ENCODE measurements at regions not wholly inside any gene's neighbourhood (a gene's known extent, or its start where the extent isn't known, plus 50 kb on each side); places are given as distances from the start of the nearest gene placed in this dataset.
"Not testable (repeated sequence)": the region's sequence is repeated elsewhere in the genome, so short reads cannot be mapped to it uniquely, and the experiment has no call there.

GRCh38 chr21:25220954-25221353, 386.3 kb downstream of the MRPL39 start:
- no peak for DNase-seq

- no peak for DNase-seq
Observed at GRCh38 chr21:25220169-25220568, 387.1 kb downstream of the MRPL39 start.

- no peak for DNase-seq
Observed at GRCh38 chr21:25215698-25216384, 391.4 kb downstream of the MRPL39 start.

GRCh38 chr21:25214676-25215075, 392.6 kb downstream of the MRPL39 start:
- DNase-seq, result no peak

GRCh38 chr21:25199944-25200343, 407.3 kb downstream of the MRPL39 start:
- DNase-seq, result no peak

GRCh38 chr21:25191141-25191540, 416.1 kb downstream of the MRPL39 start:
- DNase-seq, result no peak

GRCh38 chr21:25189497-25189896, 417.8 kb downstream of the MRPL39 start:
- no peak for DNase-seq

- DNase-seq, result no peak
Observed at GRCh38 chr21:25188677-25189079, 418.6 kb downstream of the MRPL39 start.

- DNase-seq, result no peak
Observed at GRCh38 chr21:25186273-25186672, 421.0 kb downstream of the MRPL39 start.

- DNase-seq, result no peak
Observed at GRCh38 chr21:25183577-25183976, 423.7 kb downstream of the MRPL39 start.

- not testable (repeated sequence) for DNase-seq
Observed at GRCh38 chr21:25181690-25182089, 425.6 kb downstream of the MRPL39 start.

- DNase-seq, result no peak
Observed at GRCh38 chr21:25179116-25179515, 428.2 kb downstream of the MRPL39 start.

GRCh38 chr21:25176637-25177412, 430.5 kb downstream of the MRPL39 start:
- no peak for DNase-seq

GRCh38 chr21:25175938-25176337, 431.3 kb downstream of the MRPL39 start:
- no peak for DNase-seq

GRCh38 chr21:25171438-25171837, 435.8 kb downstream of the MRPL39 start:
- DNase-seq, result no peak

- no peak for DNase-seq
Observed at GRCh38 chr21:25170681-25171080, 436.6 kb downstream of the MRPL39 start.

- no peak for DNase-seq
Observed at GRCh38 chr21:25169370-25169769, 437.9 kb downstream of the MRPL39 start.

- not testable (repeated sequence) for DNase-seq
Observed at GRCh38 chr21:25166904-25167303, 440.4 kb downstream of the MRPL39 start.

GRCh38 chr21:25161571-25161970, 445.7 kb downstream of the MRPL39 start:
- DNase-seq, result no peak

GRCh38 chr21:25155020-25155419, 452.3 kb downstream of the MRPL39 start:
- DNase-seq, result not testable (repeated sequence)

- no peak for DNase-seq
Observed at GRCh38 chr21:25149022-25149421, 458.3 kb downstream of the MRPL39 start.

GRCh38 chr21:25139414-25139813, 467.9 kb downstream of the MRPL39 start:
- no peak for DNase-seq

GRCh38 chr21:25133939-25134338, 473.3 kb downstream of the MRPL39 start:
- DNase-seq, result no peak

GRCh38 chr21:25127811-25128210, 479.5 kb downstream of the MRPL39 start:
- DNase-seq, result no peak

- DNase-seq, result no peak
Observed at GRCh38 chr21:25127007-25127406, 480.3 kb downstream of the MRPL39 start.

Data from amniotic stem cell (primary cell).